H9 (cell line): ENCODE measurements at regions not wholly inside any gene's neighbourhood (a gene's known extent, or its start where the extent isn't known, plus 50 kb on each side); places are given as distances from the start of the nearest gene placed in this dataset.

Experiments
- DNase-seq: peaks from one replicate; pipeline ENCODE4 v3.0.0-alpha.2; 2017
- H2AFZ ChIP-seq: one replicate; pipeline ENCODE4 v1.6.1; 2013; ENCODE audit warnings: mild to moderate bottlenecking, low read length, control low read depth, moderate library complexity
- H2AK5ac ChIP-seq: 2 replicates; pipeline ENCODE4 v1.6.1; 2013; ENCODE audit warnings: low read length, control low read depth, mixed read lengths; ENCODE audit not compliant: insufficient read length
- H2BK120ac ChIP-seq: one replicate; pipeline ENCODE4 v1.6.1; 2013; ENCODE audit warnings: low read depth, mild to moderate bottlenecking, low read length, control low read depth, inconsistent platforms; ENCODE audit not compliant: poor library complexity, severe bottlenecking
- H2BK12ac ChIP-seq: 2 replicates; pipeline ENCODE4 v1.6.1; 2013; ENCODE audit warnings: low read length, control low read depth, mixed read lengths, low read depth; ENCODE audit not compliant: insufficient read length
- H2BK15ac ChIP-seq: 2 replicates; pipeline ENCODE4 v1.6.1; 2013; ENCODE audit warnings: low read depth, low read length, control low read depth
- H2BK20ac ChIP-seq: one replicate; pipeline ENCODE4 v1.6.1; 2013; ENCODE audit warnings: low read depth, mild to moderate bottlenecking, low read length, control low read depth, inconsistent platforms; ENCODE audit not compliant: poor library complexity, severe bottlenecking
- H2BK5ac ChIP-seq: 2 replicates; pipeline ENCODE4 v1.6.1; 2013; ENCODE audit warnings: low read length, control low read depth, mixed read lengths; ENCODE audit not compliant: insufficient read length
- H3K14ac ChIP-seq: 2 replicates; pipeline ENCODE4 v1.6.1; 2013; ENCODE audit warnings: low read length, control low read depth; ENCODE audit not compliant: insufficient read depth
- H3K18ac ChIP-seq: 2 replicates; pipeline ENCODE4 v1.6.1; 2013; ENCODE audit warnings: low read depth, mild to moderate bottlenecking, mixed read lengths, low read length, control low read depth; ENCODE audit not compliant: insufficient read length
- H3K23ac ChIP-seq: 2 replicates; pipeline ENCODE4 v1.6.1; 2013; ENCODE audit warnings: low read length, control low read depth, mixed read lengths, low read depth; ENCODE audit not compliant: insufficient read length
- H3K23me2 ChIP-seq: 2 replicates; pipeline ENCODE4 v1.6.1; 2013; ENCODE audit warnings: low read depth, mild to moderate bottlenecking, mixed read lengths, low read length, control low read depth; ENCODE audit not compliant: insufficient read length, poor library complexity, severe bottlenecking
- H3K27ac ChIP-seq: 2 replicates; pipeline ENCODE4 v1.5.1; 2013; ENCODE audit warnings: low read length, control low read depth, mixed read lengths, low read depth; ENCODE audit not compliant: insufficient read length
- H3K27me3 ChIP-seq: 2 replicates; pipeline ENCODE4 v1.6.1; 2013; ENCODE audit warnings: low read length, control low read depth, inconsistent platforms; ENCODE audit not compliant: insufficient read depth
- H3K4ac ChIP-seq: 2 replicates; pipeline ENCODE4 v1.6.1; 2013; ENCODE audit warnings: low read depth, mild to moderate bottlenecking, control low read depth, inconsistent platforms, low read length, moderate library complexity
- H3K4me1 ChIP-seq: 2 replicates; pipeline ENCODE4 v1.6.1; 2013; ENCODE audit warnings: low read length, control low read depth, inconsistent platforms; ENCODE audit not compliant: insufficient read depth
- H3K4me2 ChIP-seq: 2 replicates; pipeline ENCODE4 v1.6.1; 2013; ENCODE audit warnings: low read length, control low read depth, mixed read lengths; ENCODE audit not compliant: insufficient read length, insufficient read depth
- H3K56ac ChIP-seq: 2 replicates; pipeline ENCODE4 v1.6.1; 2013; ENCODE audit warnings: low read depth, mild to moderate bottlenecking, mixed read lengths, low read length, control low read depth; ENCODE audit not compliant: insufficient read length
- H3K79me1 ChIP-seq: 2 replicates; pipeline ENCODE4 v1.6.1; 2013; ENCODE audit warnings: low read depth, mild to moderate bottlenecking, moderate library complexity, low read length, control low read depth, inconsistent platforms; ENCODE audit not compliant: insufficient read depth, poor library complexity, severe bottlenecking
- H3K79me2 ChIP-seq: 2 replicates; pipeline ENCODE4 v1.6.1; 2013; ENCODE audit warnings: low read length, control low read depth, inconsistent platforms; ENCODE audit not compliant: insufficient read depth
- H3K9ac ChIP-seq: 2 replicates; pipeline ENCODE4 v1.6.1; 2013; ENCODE audit warnings: low read length, control low read depth, mixed read lengths; ENCODE audit not compliant: insufficient read length; ENCODE audit errors: extremely low read depth
- H3K9me3 ChIP-seq: one replicate; pipeline ENCODE4 v1.6.1; 2013; ENCODE audit warnings: low read depth, low read length, inconsistent platforms; ENCODE audit not compliant: control insufficient read depth
- H3T11ph ChIP-seq: one replicate; pipeline ENCODE4 v1.6.1; 2013; ENCODE audit warnings: mild to moderate bottlenecking, low read length, control low read depth, inconsistent platforms
- H4K20me1 ChIP-seq: one replicate; pipeline ENCODE4 v1.6.1; 2013; ENCODE audit not compliant: control insufficient read depth, insufficient read length, insufficient read depth
- H4K5ac ChIP-seq: 2 replicates; pipeline ENCODE4 v1.6.1; 2013; ENCODE audit warnings: low read depth, mild to moderate bottlenecking, mixed read lengths, low read length, control low read depth; ENCODE audit not compliant: insufficient read length
- H4K8ac ChIP-seq: replicated peaks from 2 replicates; pipeline ENCODE4 v1.6.1; 2013; ENCODE audit warnings: low read length, control low read depth, mixed read lengths, low read depth; ENCODE audit not compliant: insufficient read length
- H4K91ac ChIP-seq: 2 replicates; pipeline ENCODE4 v1.6.1; 2013; ENCODE audit warnings: low read depth, mild to moderate bottlenecking, moderate library complexity, mixed read lengths, low read length, control low read depth; ENCODE audit not compliant: insufficient read length
- H3K27ac Mint-ChIP-seq, 3 experiments: 2 replicates in 2 of 3; 3 replicates in 1 of 3; pipeline ENCODE4 v1.8.0; 2020 to 2021; ENCODE audit warnings: mixed read lengths in 3 of 3, mild to moderate bottlenecking in 1 of 3, moderate library complexity in 1 of 3
- H3K27me3 Mint-ChIP-seq: 2 replicates; pipeline ENCODE4 v1.8.0; 2021; ENCODE audit warnings: low read depth, mild to moderate bottlenecking, moderate library complexity, mixed read lengths
- H3K36me3 Mint-ChIP-seq, 3 experiments: 2 replicates in 2 of 3; 3 replicates in 1 of 3; pipeline ENCODE4 v1.8.0; 2020 to 2021; ENCODE audit warnings: low read depth in 3 of 3, mixed read lengths in 3 of 3; ENCODE audit not compliant: insufficient read depth in 1 of 3
- H3K4me1 Mint-ChIP-seq, 2 experiments: 2 replicates each; pipeline ENCODE4 v1.8.0; 2020; ENCODE audit warnings: mixed read lengths in 2 of 2
- H3K4me3 Mint-ChIP-seq, 2 experiments: 2 replicates in 1 of 2; 3 replicates in 1 of 2; pipeline ENCODE4 v1.8.0; 2020 to 2021; ENCODE audit warnings: mild to moderate bottlenecking in 2 of 2, mixed read lengths in 2 of 2, moderate library complexity in 1 of 2
- H3K9me3 Mint-ChIP-seq, 2 experiments: 2 replicates in 1 of 2; 3 replicates in 1 of 2; pipeline ENCODE4 v1.8.0; 2020; ENCODE audit warnings: mild to moderate bottlenecking in 2 of 2, mixed read lengths in 2 of 2, moderate library complexity in 1 of 2
- CTCF ChIP-seq: fragments of 200-600 bp; sonication (generic); conservative IDR thresholded peaks from 3 replicates; pipeline ENCODE4 v1.8.0; 2021; ENCODE audit warnings: antibody characterized with exemption, mild to moderate bottlenecking
- WGBS: extraction: QIAGEN DNeasy Blood & Tissue Kit; methylation state at CpG from one replicate; pipeline ENCODE4 v1.1.7; 2013; ENCODE audit warnings: missing lambda C conversion rate, low lambda C conversion rate, mixed read lengths; ENCODE audit not compliant: insufficient read length; ENCODE audit errors: extremely low coverage; 5-methylcytosine and 5-hydroxymethylcytosine counted together

GRCh38 chr13:24614306-24615080 is 65.7 kb upstream of the ATP12A start:
- H3K79me2 ChIP-seq, result no peaks in the 10 kb centered on the region
- H3K56ac ChIP-seq, result no peak overlapping the region
- Mint-ChIP-seq H3K27me3 (peaks cover 13% of the 10 kb centered on the region), H3K4me1 (peaks cover 18 to 21% of the 10 kb centered on the region in 2 experiments), H3K36me3 (no peaks in the 10 kb centered on the region), H3K4me3 (no peak overlapping the region), H3K9me3 (no peaks in the 10 kb centered on the region), H3K27ac (no peak overlapping the region)
- no peaks in the 10 kb centered on the region for H3K27me3 ChIP-seq
- H2BK20ac ChIP-seq, result no peak overlapping the region
- TF ChIP-seq CTCF, result no peak
- H2BK5ac ChIP-seq, result no peak overlapping the region
- H4K5ac ChIP-seq, result no peak overlapping the region
- no peaks in the 10 kb centered on the region for H3K4me1 ChIP-seq
- H2AFZ ChIP-seq, result no peak overlapping the region
- no peak overlapping the region for H2AK5ac ChIP-seq
- H3K14ac ChIP-seq, result no peak overlapping the region
- no peaks in the 10 kb centered on the region for H3K9me3 ChIP-seq
- H4K8ac ChIP-seq, result no peak overlapping the region
- DNase-seq, result no peak
- H3K18ac ChIP-seq, result no peak overlapping the region
- H3K27ac ChIP-seq, result no peak overlapping the region
- no peak overlapping the region for H2BK12ac ChIP-seq
- no peak overlapping the region for H4K91ac ChIP-seq
- H2BK120ac ChIP-seq, result no peak overlapping the region
- no peak overlapping the region for H3K9ac ChIP-seq
- H2BK15ac ChIP-seq, result no peak overlapping the region
- no CpG with 5 or more reads among the region's 15 CpGs for WGBS
- H3K79me1 ChIP-seq, result no peaks in the 10 kb centered on the region
- H3K4me2 ChIP-seq, result no peak overlapping the region
- H3K23ac ChIP-seq, result no peak overlapping the region
- H4K20me1 ChIP-seq, result no peaks in the 10 kb centered on the region
- H3T11ph ChIP-seq, result no peak overlapping the region
- H3K23me2 ChIP-seq, result no peaks in the 10 kb centered on the region
- no peak overlapping the region for H3K4ac ChIP-seq
